Upper lobe of left lung (tissue), 6 donors: ENCODE measurements at regions not wholly inside any gene's neighbourhood (a gene's known extent, or its start where the extent isn't known, plus 50 kb on each side); places are given as distances from the start of the nearest gene placed in this dataset.

Experiments used
- ATAC-seq, 2 donors: fragments of 200-7000 bp; cut with Tn5 transposase; one replicate each; pipeline ENCODE4 v1.9.1; 2022; ENCODE audit warnings: mild to moderate bottlenecking in 2 of 2, moderate library complexity in 2 of 2; ENCODE audit not compliant: low FRiP score in 2 of 2
- DNase-seq, 2 donors: peaks; one replicate each; pipeline ENCODE4 v3.0.0-alpha.2; 2019 to 2020
- H3K27ac ChIP-seq, 4 donors: fragments of 200-600 bp; sonication (generic); one replicate each; pipeline ENCODE4 v1.5.1; 2016 to 2019
- H3K27me3 ChIP-seq, 4 donors: fragments of 200-600 bp; sonication (generic); one replicate each; pipeline ENCODE4 v1.5.1; 2017 to 2019
- H3K36me3 ChIP-seq, 4 donors: fragments of 200-600 bp; sonication (generic); one replicate each; pipeline ENCODE4 v1.5.1; 2016 to 2019
- H3K4me1 ChIP-seq, 4 donors: fragments of 200-600 bp; sonication (generic); one replicate each; pipeline ENCODE4 v1.5.1; 2018 to 2019
- H3K4me3 ChIP-seq, 4 donors: fragments of 200-600 bp; sonication (generic); one replicate each; pipeline ENCODE4 v1.5.1; 2017 to 2019; ENCODE audit warnings: mild to moderate bottlenecking in 2 of 4, moderate library complexity in 1 of 4
- H3K9me3 ChIP-seq, 4 donors: fragments of 200-600 bp; sonication (generic); one replicate each; pipeline ENCODE4 v1.5.1; 2018 to 2019
- EP300 ChIP-seq, 4 donors: sonication (generic); formaldehyde crosslinking; IDR thresholded peaks; one replicate each; pipeline ENCODE4 v1.5.1; 2017; ENCODE audit warnings: antibody characterized with exemption in 4 of 4, control low read depth in 2 of 4
- POLR2A ChIP-seq, 4 donors: fragments of 450-650 bp; IDR thresholded peaks; one replicate each; pipeline ENCODE4 v1.5.1; 2016 to 2017; ENCODE audit warnings: antibody characterized with exemption in 4 of 4, mild to moderate bottlenecking in 2 of 4
- POLR2AphosphoS5 ChIP-seq, 2 donors: sonication (generic); formaldehyde crosslinking; IDR thresholded peaks; one replicate each; pipeline ENCODE4 v1.5.1; 2017; ENCODE audit warnings: antibody characterized with exemption in 2 of 2
- WGBS, 2 donors: methylation state at CpG; one replicate each; pipeline ENCODE4 v1.1.5; 2017 to 2018; 5-methylcytosine and 5-hydroxymethylcytosine counted together
- TF ChIP-seq, protein P1 (sequence below), 6 experiments: fragments of 450-650 bp in 4 of 6; fragments of 200-600 bp in 2 of 6; sonication (generic) in 2 of 6; IDR thresholded peaks; one replicate each; pipeline ENCODE4 v1.5.1; 2016 to 2019; ENCODE audit warnings: antibody characterized with exemption in 6 of 6
- donor health status: DM: no; HTN: no; CAD: no; lungs with moderate emphysema.
- donor health status: DM: no; HTN: yes; CAD: no; lungs with severe emphysema.

DNA sequence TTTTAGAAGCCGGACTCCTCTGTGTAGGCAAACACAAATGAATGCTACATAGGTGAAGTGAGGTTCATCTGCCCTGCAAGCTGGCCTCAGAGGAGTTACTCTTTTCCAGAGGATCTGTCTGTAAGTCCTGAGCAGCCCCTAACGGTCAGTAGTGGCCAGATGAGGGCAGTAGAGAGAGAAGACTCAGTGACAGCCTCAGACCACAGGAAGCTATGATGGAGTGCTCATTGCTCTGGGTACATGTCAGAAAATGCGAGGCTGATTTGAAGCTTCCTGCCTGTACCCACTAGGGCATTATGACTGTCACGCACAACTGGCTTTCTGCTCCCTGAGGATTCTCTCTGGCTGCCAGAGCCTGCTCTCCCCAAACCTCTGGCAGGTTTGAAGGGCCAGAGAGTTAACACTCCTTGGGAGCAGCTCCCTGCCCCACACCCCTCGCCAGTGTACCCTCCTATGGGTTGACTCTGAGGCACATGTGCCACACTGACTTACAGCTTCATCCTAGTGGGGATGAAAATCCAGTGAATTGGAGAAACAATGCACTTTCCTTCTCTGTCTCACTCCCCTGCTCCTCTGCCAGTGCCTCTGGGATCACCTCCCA lies 141.5 kb downstream of the GABRG2 start:
- TF ChIP-seq POLR2A (IDR thresholded peaks at IDR 0.05) (no peak), EP300 (IDR thresholded peaks at IDR 0.05) (no peak), POLR2AphosphoS5 (IDR thresholded peaks at IDR 0.05) (no peak)
- TF ChIP-seq, protein P1, sequence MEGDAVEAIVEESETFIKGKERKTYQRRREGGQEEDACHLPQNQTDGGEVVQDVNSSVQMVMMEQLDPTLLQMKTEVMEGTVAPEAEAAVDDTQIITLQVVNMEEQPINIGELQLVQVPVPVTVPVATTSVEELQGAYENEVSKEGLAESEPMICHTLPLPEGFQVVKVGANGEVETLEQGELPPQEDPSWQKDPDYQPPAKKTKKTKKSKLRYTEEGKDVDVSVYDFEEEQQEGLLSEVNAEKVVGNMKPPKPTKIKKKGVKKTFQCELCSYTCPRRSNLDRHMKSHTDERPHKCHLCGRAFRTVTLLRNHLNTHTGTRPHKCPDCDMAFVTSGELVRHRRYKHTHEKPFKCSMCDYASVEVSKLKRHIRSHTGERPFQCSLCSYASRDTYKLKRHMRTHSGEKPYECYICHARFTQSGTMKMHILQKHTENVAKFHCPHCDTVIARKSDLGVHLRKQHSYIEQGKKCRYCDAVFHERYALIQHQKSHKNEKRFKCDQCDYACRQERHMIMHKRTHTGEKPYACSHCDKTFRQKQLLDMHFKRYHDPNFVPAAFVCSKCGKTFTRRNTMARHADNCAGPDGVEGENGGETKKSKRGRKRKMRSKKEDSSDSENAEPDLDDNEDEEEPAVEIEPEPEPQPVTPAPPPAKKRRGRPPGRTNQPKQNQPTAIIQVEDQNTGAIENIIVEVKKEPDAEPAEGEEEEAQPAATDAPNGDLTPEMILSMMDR (IDR thresholded peaks at IDR 0.05) = peak in 1 of 6 experiments; percentile 31
- WGBS, 2 donors = 20 to 32% methylated on average over 3 to 5 of the region's 5 CpGs
- Histone ChIP-seq H3K9me3 (no peaks in the 10 kb centered on the region), H3K27ac (no peak overlapping the region), H3K4me1 (no peaks in the 10 kb centered on the region), H3K4me3 (no peak overlapping the region), H3K27me3 (no peaks in the 10 kb centered on the region), H3K36me3 (no peaks in the 10 kb centered on the region)
- ATAC-seq (peak; percentile 22 to 75), DNase-seq (peak in 1 of 2 donors; percentile 32)

DNA sequence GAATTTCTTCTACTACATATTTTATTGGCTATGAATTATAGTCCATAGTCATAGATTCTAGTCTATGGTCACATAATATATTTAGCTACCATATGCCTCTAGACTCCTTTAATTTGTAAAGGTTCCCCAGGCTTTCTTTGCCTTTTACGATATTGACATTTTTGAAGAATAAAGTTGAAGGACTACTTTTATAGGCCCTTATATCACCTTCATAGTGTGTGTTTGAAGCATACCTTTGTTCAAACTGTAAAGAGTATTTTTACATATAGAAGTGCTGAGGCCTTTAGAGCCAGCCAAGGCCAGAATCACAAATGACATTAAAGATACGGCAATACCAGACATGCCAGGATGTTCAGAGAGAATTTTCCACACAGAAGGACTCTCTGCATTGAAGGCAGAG lies 147.0 kb downstream of the GABRG2 start:
- no peak overlapping the region for H3K27ac ChIP-seq
- 72 to 86% methylated on average over 2 of the region's 2 CpGs for WGBS, 2 donors
- no peaks in the 10 kb centered on the region for H3K9me3 ChIP-seq
- H3K4me3 ChIP-seq = no peak overlapping the region
- no peak for DNase-seq
- no peaks in the 10 kb centered on the region for H3K4me1 ChIP-seq
- ATAC-seq = no peak
- no peaks in the 10 kb centered on the region for H3K27me3 ChIP-seq
- H3K36me3 ChIP-seq = no peaks in the 10 kb centered on the region
- no peak for TF ChIP-seq POLR2A (IDR thresholded peaks at IDR 0.05)
- TF ChIP-seq EP300 (IDR thresholded peaks at IDR 0.05) = no peak
- TF ChIP-seq, protein P1 (IDR thresholded peaks at IDR 0.05) = no peak
- TF ChIP-seq POLR2AphosphoS5 (IDR thresholded peaks at IDR 0.05) = no peak

DNA sequence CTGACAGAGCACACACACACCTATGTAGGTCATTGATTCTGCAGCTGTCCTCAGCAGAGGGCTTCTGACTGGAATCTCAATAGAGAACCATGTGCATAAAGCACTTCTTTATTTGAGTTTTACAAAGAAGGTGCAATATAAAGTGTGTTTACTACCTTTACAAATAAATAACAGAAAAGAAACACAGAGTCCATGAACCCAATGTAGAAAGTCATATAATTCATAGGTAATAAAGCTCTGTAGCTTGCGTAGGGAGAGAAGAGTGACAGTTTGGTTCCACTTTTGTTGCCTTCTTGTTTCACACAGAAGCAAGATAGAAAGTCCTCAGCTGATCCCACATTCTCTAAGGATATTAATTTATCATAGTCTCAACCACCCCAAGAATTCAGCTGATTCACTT lies 149.5 kb downstream of the GABRG2 start:
- no peaks in the 10 kb centered on the region for H3K9me3 ChIP-seq
- H3K27ac ChIP-seq = no peak overlapping the region
- H3K36me3 ChIP-seq = no peaks in the 10 kb centered on the region
- H3K27me3 ChIP-seq = no peaks in the 10 kb centered on the region
- ATAC-seq (no peak), DNase-seq (no peak)
- no peak for TF ChIP-seq POLR2A (IDR thresholded peaks at IDR 0.05)
- TF ChIP-seq EP300 (IDR thresholded peaks at IDR 0.05) = no peak
- TF ChIP-seq POLR2AphosphoS5 (IDR thresholded peaks at IDR 0.05) = no peak
- TF ChIP-seq, protein P1 (IDR thresholded peaks at IDR 0.05) = no peak
- no peak overlapping the region for H3K4me3 ChIP-seq
- 83 to 100% methylated on average over 1 of the region's 1 CpG for whole genome bisulfite sequencing, 2 donors
- no peaks in the 10 kb centered on the region for H3K4me1 ChIP-seq

DNA sequence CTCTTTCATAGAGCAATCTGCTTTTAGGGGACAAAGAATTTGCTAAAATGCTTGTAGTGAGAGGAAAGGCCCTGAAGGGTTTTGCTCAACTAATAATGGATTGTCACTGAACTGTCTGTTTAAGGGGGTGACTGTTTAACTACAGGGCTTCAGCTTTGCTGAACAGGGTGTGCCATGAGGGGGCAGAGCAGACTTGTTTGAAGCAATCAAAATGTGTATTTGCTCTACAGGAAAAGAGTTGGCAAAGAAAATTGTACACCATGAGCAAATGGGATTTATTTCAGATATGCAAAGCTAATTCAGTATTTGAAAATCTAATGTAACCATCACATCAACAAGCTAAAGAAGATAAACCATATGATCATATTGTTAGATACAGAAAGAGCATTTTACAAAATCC lies 154.3 kb downstream of the GABRG2 start:
- no peak for DNase-seq
- H3K36me3 ChIP-seq = no peaks in the 10 kb centered on the region
- H3K27ac ChIP-seq = no peak overlapping the region
- no peaks in the 10 kb centered on the region for H3K9me3 ChIP-seq
- H3K4me3 ChIP-seq = no peak overlapping the region
- H3K4me1 ChIP-seq = no peaks in the 10 kb centered on the region
- TF ChIP-seq, protein P1 (IDR thresholded peaks at IDR 0.05) = no peak
- TF ChIP-seq POLR2A (IDR thresholded peaks at IDR 0.05) = no peak
- TF ChIP-seq POLR2AphosphoS5 (IDR thresholded peaks at IDR 0.05) = no peak
- no peak for TF ChIP-seq EP300 (IDR thresholded peaks at IDR 0.05)
- no peak for ATAC-seq
- H3K27me3 ChIP-seq = no peaks in the 10 kb centered on the region

DNA sequence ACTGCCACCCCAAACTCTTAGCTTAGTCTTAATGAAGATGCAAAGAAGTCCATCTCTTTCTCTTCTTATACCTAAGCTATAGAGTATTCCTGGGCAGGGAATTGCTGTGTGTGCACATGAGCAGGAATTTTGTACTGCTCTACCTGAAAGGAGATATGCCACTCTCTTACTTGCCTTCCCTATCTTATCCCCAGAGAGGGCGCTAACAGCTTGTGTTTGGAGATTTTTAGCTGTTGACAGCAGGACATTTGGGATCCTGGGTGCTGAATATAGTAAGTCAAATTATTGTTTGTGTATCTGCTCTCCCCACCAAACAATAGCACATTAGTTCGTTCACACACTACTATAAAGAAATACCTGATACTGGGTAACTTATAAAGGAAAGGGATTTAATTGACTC lies 159.5 kb downstream of the GABRG2 start:
- TF ChIP-seq, protein P1 (IDR thresholded peaks at IDR 0.05) = no peak
- TF ChIP-seq EP300 (IDR thresholded peaks at IDR 0.05) (no peak), POLR2A (IDR thresholded peaks at IDR 0.05) (no peak), POLR2AphosphoS5 (IDR thresholded peaks at IDR 0.05) (no peak)
- no peak overlapping the region for H3K4me3 ChIP-seq
- no peaks in the 10 kb centered on the region for H3K9me3 ChIP-seq
- H3K27me3 ChIP-seq = no peaks in the 10 kb centered on the region
- no peaks in the 10 kb centered on the region for H3K4me1 ChIP-seq
- DNase-seq (no peak), ATAC-seq (no peak)
- 51 to 54% methylated on average over 2 of the region's 2 CpGs for WGBS, 2 donors
- no peak overlapping the region for H3K27ac ChIP-seq
- no peaks in the 10 kb centered on the region for H3K36me3 ChIP-seq
